GM18517 (cell line): ENCODE measurements at regions not wholly inside any gene's neighbourhood (a gene's known extent, or its start where the extent isn't known, plus 50 kb on each side); places are given as distances from the start of the nearest gene placed in this dataset.

Experiments used
- ATAC-seq: cut with Tn5 transposase; IDR thresholded peaks from one replicate; pipeline ENCODE4 v1.9.1; 2021; ENCODE audit warnings: mild to moderate bottlenecking, moderate library complexity; ENCODE audit not compliant: unreplicated experiment

DNA sequence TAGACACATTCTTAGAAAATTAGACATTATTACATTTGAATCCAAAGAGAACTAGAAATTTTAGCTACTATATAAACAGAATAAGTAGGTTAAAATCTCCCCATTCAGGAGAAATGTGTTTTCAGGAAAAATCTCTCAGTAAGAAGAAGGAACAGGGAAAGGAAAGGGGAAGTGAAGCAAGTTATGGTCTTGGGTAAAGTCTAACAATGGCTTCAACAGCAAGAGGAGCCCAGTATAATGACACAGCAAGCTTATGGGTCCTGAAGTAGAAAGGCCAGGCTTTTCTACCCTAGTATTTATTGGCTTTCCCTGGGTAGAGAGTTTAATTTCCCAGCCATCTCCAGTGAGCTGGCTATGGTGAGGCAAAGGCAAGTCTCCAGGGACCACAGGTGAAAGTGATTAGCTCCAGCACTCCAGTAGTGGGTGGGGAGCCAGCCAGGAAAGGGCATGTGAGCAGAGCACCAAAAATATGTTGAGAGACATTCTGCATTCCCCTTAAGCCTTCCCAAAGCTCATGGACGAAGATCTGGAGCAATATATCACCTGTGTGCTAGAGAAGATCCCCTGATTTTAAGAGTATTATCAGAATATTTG is 981.7 kb downstream of the NR2F1-AS1 start:
- no peak for ATAC-seq

DNA sequence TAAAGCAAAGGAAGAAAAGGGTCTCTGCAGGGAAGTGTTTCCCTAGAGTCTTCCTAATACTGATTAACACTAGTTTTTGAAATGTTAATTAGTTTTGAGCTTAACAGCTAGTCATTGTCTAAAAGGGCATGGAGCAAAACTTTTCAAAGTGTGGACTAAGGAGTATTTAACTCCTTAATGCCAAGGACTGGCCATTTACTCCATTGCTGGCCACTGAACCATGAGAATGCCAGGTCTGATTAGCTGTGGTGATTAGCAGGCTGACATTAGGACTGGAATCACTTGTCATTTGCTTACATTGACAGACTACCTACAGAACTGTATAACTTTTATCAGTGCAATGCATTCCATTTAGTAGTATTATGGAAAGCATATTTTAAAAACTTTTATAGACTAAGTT is 987.0 kb downstream of the NR2F1-AS1 start:
- ATAC-seq, result no peak

DNA sequence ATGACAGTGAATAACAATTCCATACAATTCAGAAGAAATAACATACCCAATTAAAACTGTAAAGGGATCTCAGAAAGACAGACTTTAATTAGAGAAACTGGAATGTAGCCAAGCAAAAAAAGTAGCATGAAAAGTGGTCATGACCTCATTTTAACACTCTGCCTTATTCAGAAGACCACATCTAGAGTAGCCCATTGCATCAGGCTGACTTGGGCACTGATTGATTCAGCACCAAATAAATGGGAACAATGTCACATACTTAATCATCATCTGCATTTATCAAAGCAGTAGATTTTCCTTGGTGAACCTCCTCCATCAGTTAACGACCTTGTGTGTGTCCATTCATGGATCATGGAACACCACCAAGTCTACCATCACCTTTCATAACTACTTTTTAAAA is 992.1 kb downstream of the NR2F1-AS1 start:
- no peak for ATAC-seq

DNA sequence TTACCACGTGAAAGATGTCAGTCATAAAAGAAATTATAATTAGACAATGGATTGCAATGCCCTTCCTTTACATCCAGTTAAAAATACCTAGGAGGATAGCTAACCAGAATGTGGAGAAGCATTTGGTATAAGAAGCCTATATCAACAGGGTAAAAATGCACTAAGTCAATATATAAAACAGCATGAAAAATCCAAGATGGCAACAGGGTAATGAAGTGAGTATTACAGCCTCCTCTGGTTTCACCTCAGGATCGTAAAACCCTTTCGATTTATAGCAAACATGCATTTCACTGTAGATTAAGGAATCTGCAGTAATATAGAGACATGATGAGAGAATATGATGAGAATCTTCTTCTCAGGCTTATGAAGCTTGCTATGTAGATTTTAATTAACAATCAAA is 999.3 kb downstream of the NR2F1-AS1 start:
- no peak for ATAC-seq

DNA sequence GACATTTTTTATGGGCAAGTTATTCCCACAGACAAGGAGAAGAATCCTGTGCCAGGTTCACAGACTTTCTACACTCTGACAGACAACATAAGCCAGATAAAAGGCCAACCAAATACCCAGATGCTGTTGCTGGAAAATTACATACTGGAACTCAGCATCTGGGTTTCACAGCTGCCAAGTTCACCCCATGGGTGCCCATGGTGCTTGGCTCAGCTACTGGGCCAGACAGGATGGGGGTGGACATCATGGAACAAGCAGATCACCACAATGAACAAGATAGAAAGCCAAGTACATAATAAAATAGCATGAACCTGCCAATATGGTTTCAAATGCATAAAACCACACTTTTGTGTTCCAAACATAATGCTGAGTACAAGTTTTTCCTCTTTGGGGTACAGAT is 999.8 kb downstream of the NR2F1-AS1 start:
- ATAC-seq, result no peak

DNA sequence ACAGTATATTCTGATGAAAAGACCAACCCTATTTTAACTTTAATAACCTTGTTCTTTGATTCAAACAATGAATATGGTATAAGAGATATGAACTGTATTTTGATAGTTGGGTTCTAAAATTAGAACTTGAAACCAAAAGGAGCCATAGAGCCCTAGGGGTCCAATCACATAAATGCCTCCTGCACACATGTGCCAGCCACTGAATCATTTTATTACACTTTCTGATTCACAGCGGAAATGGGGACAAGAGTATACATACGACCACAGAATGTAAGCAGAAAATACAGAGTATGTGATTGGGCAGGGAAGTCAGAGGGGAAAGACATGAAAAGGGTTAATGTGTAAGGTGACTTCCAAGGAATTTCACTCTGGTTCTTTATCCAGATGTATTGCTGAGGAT is 1000.2 kb downstream of the NR2F1-AS1 start:
- ATAC-seq, result no peak

DNA sequence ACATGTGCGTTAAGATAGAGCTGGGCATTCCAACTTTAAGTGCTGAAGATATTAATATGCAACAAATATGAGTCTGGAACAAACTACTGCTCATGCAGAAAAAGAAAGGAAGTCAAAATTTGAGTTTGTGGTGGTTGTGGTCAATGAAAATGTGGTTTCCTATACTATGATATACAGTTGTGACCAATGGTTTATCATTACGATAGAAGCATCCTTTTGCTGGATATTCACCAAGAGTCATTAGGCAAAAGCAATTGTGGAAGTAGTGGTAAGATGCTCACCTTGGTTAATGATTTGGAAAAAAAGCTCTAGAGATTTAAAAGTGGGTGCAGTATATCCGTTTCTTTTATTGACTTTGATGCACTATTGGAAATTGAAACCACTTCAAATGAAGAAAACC is 1007.0 kb downstream of the NR2F1-AS1 start:
- no peak for ATAC-seq

DNA sequence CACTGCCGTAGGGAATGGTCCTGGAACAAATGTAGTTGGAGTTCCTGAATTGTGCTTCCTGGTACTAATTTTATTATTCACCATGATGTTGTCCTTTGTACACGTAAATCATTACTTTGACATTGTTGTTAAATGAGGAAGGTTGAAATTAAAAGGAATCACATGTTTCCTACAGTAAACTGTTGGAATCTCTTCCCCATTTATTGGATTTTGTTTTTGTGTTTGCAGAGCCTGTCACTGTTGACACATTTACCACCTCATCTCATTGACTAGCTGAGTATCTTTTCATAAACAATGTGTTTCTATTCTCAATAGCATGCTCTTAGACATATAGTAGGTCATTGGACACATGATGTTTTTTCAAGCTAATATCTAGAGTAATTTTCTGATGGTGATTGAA is 1012.5 kb downstream of the NR2F1-AS1 start:
- no peak for ATAC-seq

DNA sequence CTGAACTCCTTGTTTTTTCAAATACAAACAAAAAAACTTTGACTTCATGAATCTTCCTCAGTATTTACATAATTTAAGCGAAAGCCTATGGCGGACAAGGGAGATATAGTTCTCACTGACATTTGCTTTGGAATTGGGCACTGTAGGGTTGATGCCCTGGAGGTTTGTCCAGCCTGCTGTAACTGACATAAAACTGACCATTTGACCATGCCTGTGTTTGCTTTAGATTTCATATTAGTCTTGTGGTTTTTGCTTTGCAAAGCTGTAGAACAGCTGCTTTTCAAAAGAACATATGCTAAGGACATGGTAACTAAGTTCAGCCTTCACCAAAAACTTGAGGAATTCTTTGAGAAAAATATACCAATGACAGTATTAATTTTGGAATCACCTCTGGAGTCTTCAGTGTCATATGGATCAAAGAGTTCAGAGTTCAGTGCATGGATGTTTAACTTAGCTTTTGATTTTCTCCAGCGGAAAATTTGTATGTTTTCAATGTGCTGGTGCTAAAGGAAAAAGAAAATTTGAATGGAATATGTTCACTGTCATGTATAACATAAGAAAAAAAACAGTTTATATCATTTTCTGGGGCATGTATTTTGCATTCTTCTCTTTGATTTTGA is 1013.1 kb downstream of the NR2F1-AS1 start:
- no peak for ATAC-seq

DNA sequence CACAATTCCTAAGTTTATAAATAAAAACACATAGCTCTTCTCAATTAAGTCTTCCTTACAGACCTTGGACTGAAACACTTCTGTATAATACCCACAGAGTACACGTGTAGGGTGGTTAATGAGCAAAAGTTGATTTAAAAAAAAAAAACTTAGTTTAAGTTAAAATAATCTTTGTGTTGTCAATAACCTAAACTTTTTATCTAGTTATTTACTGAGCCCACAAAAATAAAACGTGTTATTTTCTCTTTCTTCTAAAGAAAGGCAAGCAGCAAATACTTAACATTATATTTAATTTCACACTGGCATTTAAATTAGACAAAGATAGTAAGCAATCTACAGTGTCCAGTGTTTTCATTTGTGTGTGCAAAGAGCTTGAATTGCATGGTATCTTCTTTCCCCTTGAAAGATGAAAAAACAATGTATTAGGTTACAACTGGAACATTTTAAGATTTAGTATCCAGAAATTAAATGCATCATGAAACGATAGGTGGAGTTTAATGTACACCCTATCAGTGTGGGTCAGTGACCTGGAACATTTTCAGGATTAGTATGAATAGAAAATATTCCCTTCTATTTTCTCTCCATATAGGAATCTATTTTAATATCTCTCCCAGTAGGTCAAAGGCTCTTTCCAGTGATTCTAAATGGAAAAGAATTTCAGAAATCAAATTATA is 1014.8 kb downstream of the NR2F1-AS1 start:
- ATAC-seq, result no peak

DNA sequence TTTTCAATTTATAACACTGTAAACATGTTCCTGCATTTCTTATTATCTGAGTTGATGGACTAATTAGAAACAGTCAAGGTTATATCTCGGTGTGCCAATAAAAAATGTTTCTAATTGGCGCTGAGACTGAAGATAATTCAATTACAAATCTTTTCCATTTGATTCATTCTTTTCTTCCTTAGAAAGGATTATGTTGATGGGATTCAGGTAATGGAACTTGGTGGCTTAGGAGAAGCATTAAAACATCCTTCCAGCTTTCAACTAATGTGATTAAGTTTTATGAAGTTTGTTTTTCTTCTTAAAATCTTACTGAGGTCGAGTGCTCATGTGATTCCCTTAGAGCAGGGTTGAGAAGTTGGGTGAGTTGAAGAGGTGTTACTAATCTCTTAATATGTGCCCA is 1015.3 kb downstream of the NR2F1-AS1 start:
- ATAC-seq, result no peak

DNA sequence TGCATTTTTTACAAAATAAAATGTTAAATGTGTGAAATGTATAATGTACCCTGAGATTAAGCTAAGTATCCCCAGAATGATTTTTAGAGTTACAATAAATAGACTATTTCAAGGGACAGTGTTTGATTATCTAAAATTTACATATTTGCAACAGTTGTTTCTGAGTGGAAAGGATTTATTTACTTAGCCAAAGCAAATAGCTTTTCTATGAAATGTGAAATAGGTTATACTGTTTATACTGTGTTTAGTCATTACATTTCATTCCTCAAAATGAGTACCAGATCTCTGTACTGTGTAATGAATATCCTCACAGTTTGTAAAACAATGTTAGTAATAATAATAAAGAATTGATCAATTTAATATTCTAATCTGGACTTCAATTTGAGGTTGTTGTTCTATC is 1019.0 kb downstream of the NR2F1-AS1 start:
- ATAC-seq, result no peak

DNA sequence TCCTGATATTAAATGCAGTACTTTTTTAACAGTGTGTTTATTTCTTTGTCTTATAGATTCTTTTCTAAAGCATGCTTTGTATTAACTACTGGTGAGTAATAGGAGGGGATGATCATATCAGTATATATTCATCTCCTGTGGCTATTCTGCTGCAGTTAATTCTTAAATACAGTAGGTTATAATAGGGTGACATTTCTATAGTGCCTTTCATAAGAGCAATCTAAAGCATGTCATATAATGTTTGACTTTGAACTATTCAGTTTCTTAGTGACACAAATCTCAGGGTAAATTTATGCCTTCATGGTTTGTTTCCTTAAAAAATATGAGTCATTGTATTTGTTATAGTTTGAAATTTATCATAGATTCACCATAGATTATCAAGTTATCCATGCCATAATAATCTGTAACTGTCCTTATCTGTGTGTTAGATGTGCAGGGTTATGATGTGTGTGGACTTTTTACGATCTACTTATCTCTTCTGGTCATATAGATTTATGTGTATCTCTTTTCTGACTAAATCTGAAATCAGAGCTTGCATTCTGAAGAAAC is 1019.5 kb downstream of the NR2F1-AS1 start:
- ATAC-seq, result no peak

DNA sequence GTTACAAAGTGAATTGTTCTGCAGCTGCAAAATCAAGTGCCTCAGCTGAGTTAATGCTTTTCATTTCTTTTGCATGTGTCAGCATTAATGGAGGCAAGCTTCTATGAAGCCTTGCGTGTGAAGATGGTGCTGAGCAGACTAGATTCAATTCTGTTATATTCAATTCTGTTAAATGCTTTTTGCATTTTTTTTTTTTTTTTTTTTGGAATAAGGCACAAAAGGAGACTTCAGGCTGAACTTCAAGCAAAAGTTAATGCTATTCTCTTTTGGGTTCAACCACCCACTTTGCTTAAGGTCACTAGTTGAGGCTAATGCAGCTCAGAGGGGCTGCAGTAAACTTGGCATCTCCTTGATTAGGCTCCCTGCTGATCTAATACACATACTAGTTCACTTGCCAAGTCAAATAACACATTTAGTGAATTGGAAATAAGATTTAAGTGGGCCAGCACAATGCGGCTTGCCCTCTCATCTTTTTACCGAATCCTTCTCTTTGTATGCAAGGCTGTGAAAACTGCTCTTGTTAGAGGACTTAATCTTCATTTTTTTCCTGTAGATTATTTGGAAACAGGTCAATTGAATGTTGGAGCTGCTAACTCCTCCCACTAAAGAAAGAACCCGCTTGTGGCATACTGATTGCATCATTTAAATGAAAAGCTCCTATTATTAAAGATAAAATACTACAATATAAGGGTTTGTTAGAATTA is 1020.2 kb downstream of the NR2F1-AS1 start:
- ATAC-seq, result no peak

DNA sequence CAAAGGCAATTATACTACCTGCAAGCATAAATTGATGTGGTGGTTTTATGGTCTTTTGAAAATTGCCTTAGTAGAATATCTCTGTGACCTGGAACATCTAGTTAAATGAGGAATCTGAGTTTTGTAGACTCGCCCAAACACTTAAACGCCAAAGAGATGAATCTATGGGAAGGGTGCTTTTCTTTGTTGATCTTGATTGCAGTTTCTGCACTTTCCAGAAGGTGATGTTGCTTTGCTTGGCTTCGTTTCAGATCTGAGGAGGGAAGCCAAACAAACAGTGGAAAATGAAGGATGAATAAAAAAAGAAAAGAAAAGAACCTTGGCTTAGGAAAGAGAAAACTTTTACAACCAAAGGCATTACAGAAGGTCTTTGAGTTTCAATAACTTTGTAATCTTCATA is 1021.2 kb downstream of the NR2F1-AS1 start:
- no peak for ATAC-seq

DNA sequence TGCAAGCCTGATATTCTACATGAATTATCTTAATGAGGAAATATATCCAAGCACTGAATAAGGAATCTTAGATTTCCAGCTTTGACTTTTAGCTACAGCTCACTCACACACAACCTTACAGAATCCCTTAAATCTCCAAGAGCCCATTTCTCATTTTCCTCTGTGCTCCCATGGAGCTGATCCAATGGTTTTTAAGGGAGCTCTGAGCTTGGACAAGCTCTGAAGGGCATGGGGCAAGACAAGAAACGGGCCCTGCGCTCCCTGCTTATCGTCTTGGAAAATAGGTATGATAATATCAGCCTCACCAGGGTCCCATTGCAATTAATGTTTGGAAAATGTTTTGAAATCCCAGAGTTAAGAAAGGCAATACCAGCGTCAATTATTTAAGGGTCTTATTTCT is 1021.7 kb downstream of the NR2F1-AS1 start:
- no peak for ATAC-seq

DNA sequence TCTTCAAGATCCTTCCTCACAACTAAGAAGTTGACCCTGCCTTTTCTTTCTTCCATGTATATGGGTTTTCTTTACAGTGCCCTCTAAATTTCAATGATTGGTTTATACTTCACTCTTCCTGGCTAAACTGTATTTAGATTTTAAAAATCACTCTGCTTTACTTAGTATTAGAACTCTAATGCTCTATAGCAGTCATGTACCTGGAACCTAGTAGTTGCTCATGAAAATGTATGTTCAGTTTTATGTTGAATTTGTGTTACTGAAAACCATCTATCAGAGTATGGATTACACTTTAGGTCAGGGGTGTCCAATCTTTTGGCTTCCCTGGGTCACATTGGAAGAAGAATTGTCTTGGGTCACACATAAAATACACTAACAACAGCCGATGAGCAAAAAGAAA is 1024.3 kb downstream of the NR2F1-AS1 start:
- no peak for ATAC-seq

DNA sequence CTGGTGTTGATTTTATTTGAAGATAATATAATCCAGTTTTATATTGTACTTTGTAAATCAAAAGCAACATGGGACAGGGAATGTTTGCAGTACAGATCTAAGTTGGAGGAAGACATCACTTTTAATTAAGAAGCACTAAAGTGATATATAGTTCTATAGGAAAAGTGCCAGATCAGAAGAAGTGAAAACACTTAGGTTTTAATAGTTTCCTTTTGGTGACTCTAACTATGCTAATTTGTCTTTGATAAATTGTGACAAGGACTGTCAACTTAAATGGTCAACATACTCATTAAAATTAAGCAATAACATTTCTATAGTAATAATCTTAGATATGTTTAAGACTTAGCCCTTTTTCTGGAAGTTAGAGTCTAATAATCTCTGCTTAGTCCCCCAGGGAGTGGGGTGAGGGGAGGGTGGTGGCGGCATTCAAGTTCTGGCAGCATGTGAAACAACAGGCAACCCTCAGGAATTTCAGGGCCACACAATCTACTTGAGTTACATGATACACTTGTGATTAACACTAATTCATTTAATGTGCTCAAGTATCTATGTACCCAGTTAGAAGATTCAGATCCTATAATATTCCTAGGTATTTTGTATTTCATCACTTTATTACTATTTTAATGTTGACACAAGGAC is 1026.5 kb downstream of the NR2F1-AS1 start:
- no peak for ATAC-seq

DNA sequence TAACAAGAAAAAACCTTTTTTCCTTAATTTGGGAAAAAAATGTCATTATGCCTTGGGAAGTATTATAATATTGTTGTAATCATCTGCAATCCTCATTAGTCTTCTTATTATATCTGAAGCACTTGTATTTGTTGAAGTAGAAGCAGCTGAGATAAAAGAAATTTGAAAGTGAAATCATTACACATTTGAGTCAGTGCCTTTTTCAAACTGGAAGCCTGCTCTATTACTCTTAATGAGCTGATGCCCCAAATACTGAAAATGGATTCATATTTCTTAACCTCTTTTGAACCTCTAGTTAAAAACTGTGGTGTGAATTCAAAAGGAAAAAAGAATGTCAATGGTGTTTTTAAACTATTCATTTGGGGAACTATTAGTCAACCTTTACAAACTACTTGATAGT is 1027.7 kb downstream of the NR2F1-AS1 start:
- ATAC-seq, result no peak

DNA sequence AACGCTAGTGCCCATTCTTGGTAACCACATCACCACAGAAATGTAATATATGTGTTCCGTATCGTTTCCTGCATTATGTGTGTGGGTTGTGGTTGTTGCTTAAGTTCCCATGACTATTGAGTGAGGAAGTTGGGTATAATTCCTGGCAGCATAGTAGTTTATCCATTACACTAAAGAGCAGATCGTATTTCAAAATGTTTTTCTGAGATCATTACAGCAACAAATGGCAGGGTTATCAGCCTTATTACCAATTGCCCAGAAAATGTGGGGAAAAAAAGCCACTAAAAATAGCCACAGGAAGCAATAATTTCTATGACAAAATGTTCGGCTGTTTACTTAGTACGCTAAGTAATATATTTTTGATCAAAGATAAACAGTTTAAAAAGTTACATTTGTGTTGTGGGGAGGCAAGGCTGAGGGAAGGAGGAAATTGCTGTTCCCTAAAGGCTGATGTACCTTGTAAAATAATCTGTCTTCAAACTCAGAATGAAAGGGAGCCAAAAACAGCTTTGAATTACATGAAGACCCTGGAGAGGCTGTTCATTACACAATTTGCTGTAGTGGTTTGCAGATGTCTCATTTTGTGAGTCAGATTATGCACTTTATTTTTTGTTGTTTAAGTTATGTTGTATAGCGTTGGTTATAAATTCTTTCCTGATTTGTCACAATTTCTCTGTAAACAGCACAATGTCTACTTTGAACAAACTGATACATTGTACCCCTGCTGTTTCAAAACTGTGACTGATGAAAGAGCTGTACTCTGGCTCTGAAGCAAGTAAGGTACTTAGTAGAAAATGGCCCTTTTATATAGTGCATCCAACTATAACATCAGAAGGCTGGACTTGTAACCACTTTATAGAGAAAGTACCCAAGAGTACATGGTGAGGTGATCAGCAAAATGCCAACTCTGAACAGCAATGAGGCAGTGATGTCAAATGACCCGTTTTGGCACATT is 1028.5 kb downstream of the NR2F1-AS1 start:
- no peak for ATAC-seq
